Gastrocnemius medialis (tissue), 4 donors: ENCODE measurements at regions not wholly inside any gene's neighbourhood (a gene's known extent, or its start where the extent isn't known, plus 50 kb on each side); places are given as distances from the start of the nearest gene placed in this dataset.

ENCODE experiments used
- CTCF ChIP-seq, 5 experiments: fragments of 450-650 bp in 3 of 5; fragments of 200-600 bp in 2 of 5; sonication (generic) in 2 of 5; IDR thresholded peaks in 4 of 5; conservative IDR thresholded peaks in 1 of 5; 1 replicate in 4 of 5; 2 replicates in 1 of 5; pipeline ENCODE4 v1.5.1; 2016 to 2019; ENCODE audit warnings: antibody characterized with exemption in 5 of 5, mild to moderate bottlenecking in 3 of 5, moderate library complexity in 3 of 5
- POLR2A ChIP-seq, 2 donors: fragments of 450-650 bp; IDR thresholded peaks; one replicate each; pipeline ENCODE4 v1.6.1; 2017; ENCODE audit warnings: antibody characterized with exemption in 2 of 2, mild to moderate bottlenecking in 2 of 2, moderate library complexity in 2 of 2

- TF ChIP-seq CTCF (IDR thresholded peaks at IDR 0.05 in 4 of 5, conservative IDR thresholded peaks at IDR 0.05 in 1 of 5) (no peak), POLR2A (IDR thresholded peaks at IDR 0.05) (no peak)
These were observed 82.8 kb downstream of the EBLN2 start for GRCh38 chr3:73144276-73144675.
